ENCODE measurements at regions not wholly inside any gene's neighbourhood (a gene's known extent, or its start where the extent isn't known, plus 50 kb on each side); places are given as distances from the start of the nearest gene placed in this dataset.
A peak's percentile ranks its signal among the peaks of the same experiment; 100 is the strongest.

DNA sequence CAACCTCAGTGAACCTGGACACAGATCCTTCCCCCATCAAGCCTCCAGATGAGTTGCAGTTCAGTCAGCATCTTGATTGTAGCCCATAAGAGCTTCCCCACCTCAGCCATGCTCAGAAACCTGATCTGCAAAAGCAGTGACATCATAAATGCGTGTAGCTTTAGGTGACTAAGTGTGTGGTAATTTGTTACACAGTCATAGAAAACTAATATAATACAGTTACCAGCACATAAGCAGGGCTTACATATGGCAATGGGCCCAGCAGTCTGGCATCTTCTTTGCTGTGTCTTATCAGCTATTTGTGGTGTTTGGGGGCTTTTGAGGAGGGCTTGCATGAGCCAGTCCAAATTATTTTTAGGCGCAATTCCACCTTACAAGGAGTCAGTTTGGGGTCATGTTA is 807.0 kb downstream of the SLC4A3 start:
- H3K27ac ChIP-seq (ENCODE audit: extremely low read depth, low read depth, low read length), result no peak overlapping the region
- H3K36me3 ChIP-seq (ENCODE audit: control insufficient read depth in 2 of 2, insufficient read depth in 1 of 2, low read length in 2 of 2), result no peaks in the 10 kb centered on the region
- TF ChIP-seq ZNF777 (tag by site-specific recombination; IDR thresholded peaks at IDR 0.05; ENCODE audit: borderline replicate concordance) (no peak), SP3 (tag by site-specific recombination; IDR thresholded peaks at IDR 0.05) (no peak), ZBTB21 (tag by site-specific recombination; IDR thresholded peaks at IDR 0.05) (peak; percentile 73), ZNF660 (tag by site-specific recombination; IDR thresholded peaks at IDR 0.05) (0 out of 2 replicates have a peak, but pooled peaks have one; percentile 20), KLF10 (tag by site-specific recombination; IDR thresholded peaks at IDR 0.05) (no peak)
- TF ChIP-seq, protein P1, sequence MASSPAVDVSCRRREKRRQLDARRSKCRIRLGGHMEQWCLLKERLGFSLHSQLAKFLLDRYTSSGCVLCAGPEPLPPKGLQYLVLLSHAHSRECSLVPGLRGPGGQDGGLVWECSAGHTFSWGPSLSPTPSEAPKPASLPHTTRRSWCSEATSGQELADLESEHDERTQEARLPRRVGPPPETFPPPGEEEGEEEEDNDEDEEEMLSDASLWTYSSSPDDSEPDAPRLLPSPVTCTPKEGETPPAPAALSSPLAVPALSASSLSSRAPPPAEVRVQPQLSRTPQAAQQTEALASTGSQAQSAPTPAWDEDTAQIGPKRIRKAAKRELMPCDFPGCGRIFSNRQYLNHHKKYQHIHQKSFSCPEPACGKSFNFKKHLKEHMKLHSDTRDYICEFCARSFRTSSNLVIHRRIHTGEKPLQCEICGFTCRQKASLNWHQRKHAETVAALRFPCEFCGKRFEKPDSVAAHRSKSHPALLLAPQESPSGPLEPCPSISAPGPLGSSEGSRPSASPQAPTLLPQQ (tag by site-specific recombination; IDR thresholded peaks at IDR 0.05), result 0 out of 2 replicates have a peak, but pooled peaks have one; percentile 31
- TF ChIP-seq, protein P2, sequence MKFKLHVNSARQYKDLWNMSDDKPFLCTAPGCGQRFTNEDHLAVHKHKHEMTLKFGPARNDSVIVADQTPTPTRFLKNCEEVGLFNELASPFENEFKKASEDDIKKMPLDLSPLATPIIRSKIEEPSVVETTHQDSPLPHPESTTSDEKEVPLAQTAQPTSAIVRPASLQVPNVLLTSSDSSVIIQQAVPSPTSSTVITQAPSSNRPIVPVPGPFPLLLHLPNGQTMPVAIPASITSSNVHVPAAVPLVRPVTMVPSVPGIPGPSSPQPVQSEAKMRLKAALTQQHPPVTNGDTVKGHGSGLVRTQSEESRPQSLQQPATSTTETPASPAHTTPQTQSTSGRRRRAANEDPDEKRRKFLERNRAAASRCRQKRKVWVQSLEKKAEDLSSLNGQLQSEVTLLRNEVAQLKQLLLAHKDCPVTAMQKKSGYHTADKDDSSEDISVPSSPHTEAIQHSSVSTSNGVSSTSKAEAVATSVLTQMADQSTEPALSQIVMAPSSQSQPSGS (tag by site-specific recombination; IDR thresholded peaks at IDR 0.05; ENCODE audit: low read depth), result 0 out of 2 replicates have a peak, but pooled peaks have one; percentile 45
- H3K9me3 ChIP-seq (ENCODE audit: control insufficient read depth, insufficient read depth, low read depth, low read length), result no peaks in the 10 kb centered on the region
- ChIA-PET POLR2A (no interaction called here), CTCF (no interaction called here)
- H3K4me1 ChIP-seq (ENCODE audit: control insufficient read depth, insufficient read depth, low read length), result no peaks in the 10 kb centered on the region
- no peak overlapping the region for H3K4me3 ChIP-seq (ENCODE audit: low read depth, low read length)

- CTCF ChIA-PET, result no interaction called here
- Histone ChIP-seq H3K9me3 (ENCODE audit: control insufficient read depth, insufficient read depth, low read depth, low read length) (no peaks in the 10 kb centered on the region), H3K4me1 (ENCODE audit: control insufficient read depth, insufficient read depth, low read length) (no peaks in the 10 kb centered on the region), H3K4me3 (ENCODE audit: low read depth, low read length) (no peak overlapping the region), H3K27ac (ENCODE audit: extremely low read depth, low read depth, low read length) (no peak overlapping the region), H3K36me3 (ENCODE audit: control insufficient read depth in 2 of 2, insufficient read depth in 1 of 2, low read length in 2 of 2) (no peaks in the 10 kb centered on the region)
- POLR2A ChIA-PET, result no interaction called here
- TF ChIP-seq ZNF16 (tag by site-specific recombination; IDR thresholded peaks at IDR 0.05; ENCODE audit: low read depth) (no peak), ZNF660 (tag by site-specific recombination; IDR thresholded peaks at IDR 0.05) (no peak), ZNF701 (tag by site-specific recombination; IDR thresholded peaks at IDR 0.05) (no peak), ZNF140 (tag by site-specific recombination; IDR thresholded peaks at IDR 0.05) (no peak), ZNF398 (tag by site-specific recombination; IDR thresholded peaks at IDR 0.05) (no peak), ZNF362 (tag by site-specific recombination; IDR thresholded peaks at IDR 0.05) (no peak), ZNF596 (tag by site-specific recombination; IDR thresholded peaks at IDR 0.05) (no peak), TCF7L2 (IDR thresholded peaks at IDR 0.05; ENCODE audit: borderline replicate concordance, low read depth, low read length) (no peak), ZNF830 (tag by site-specific recombination; IDR thresholded peaks at IDR 0.05; ENCODE audit: low read depth) (no peak), KLF17 (tag by site-specific recombination; IDR thresholded peaks at IDR 0.05) (no peak), ZNF350 (tag by site-specific recombination; IDR thresholded peaks at IDR 0.05) (no peak), HOXC10 (CRISPR knock-in tag; IDR thresholded peaks at IDR 0.05) (no peak)
These were observed 810.5 kb downstream of the SLC4A3 start for GRCh38 chr2:220437938-220438337.
